ENCODE measurements at regions not wholly inside any gene's neighbourhood (a gene's known extent, or its start where the extent isn't known, plus 50 kb on each side); places are given as distances from the start of the nearest gene placed in this dataset.

GRCh38 chr1:229991104-229991513 lies 75.9 kb upstream of the GALNT2 start:
- ChIA-PET POLR2A (no interaction called here), CTCF (interaction anchor here (1.2 to 2.3 kb wide), 4 partner anchors 18 to 651 kb away, joined by 3 to 8 read pairs (median 4); no protein-coding TSS in a partner anchor)
- ATAC-seq (no peak), DNase-seq (ENCODE audit: low spot score) (no peak)
- Mint-ChIP-seq H3K4me1 (no peaks in the 10 kb centered on the region), H3K9me3 (no peaks in the 10 kb centered on the region), H3K4me3 (no peak overlapping the region), H3K27ac (no peak overlapping the region), H3K27me3 (ENCODE audit: low read depth) (no peaks in the 10 kb centered on the region), H3K36me3 (no peaks in the 10 kb centered on the region)
- TF ChIP-seq ZNF138 (CRISPR knock-in tag; conservative IDR thresholded peaks at IDR 0.05) = no peak
- no peak for TF ChIP-seq FOXP4 (CRISPR knock-in tag; IDR thresholded peaks at IDR 0.05)
- TF ChIP-seq NR2C2 (CRISPR knock-in tag; IDR thresholded peaks at IDR 0.05) = no peak
- TF ChIP-seq CTCF (IDR thresholded peaks at IDR 0.05) = no peak
- no peak for TF ChIP-seq NFATC4 (CRISPR knock-in tag; IDR thresholded peaks at IDR 0.05)
- TF ChIP-seq RELA (CRISPR knock-in tag; IDR thresholded peaks at IDR 0.05; ENCODE audit: borderline replicate concordance) = no peak
- TF ChIP-seq, protein P1, sequence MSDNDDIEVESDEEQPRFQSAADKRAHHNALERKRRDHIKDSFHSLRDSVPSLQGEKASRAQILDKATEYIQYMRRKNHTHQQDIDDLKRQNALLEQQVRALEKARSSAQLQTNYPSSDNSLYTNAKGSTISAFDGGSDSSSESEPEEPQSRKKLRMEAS (CRISPR knock-in tag; IDR thresholded peaks at IDR 0.05) = no peak
- no peak for TF ChIP-seq PRRX2 (CRISPR knock-in tag; IDR thresholded peaks at IDR 0.05)
- TF ChIP-seq USF1 (CRISPR knock-in tag; IDR thresholded peaks at IDR 0.05) = no peak
- TF ChIP-seq MYBL2 (CRISPR knock-in tag; IDR thresholded peaks at IDR 0.05) = no peak
- TF ChIP-seq, protein P2, sequence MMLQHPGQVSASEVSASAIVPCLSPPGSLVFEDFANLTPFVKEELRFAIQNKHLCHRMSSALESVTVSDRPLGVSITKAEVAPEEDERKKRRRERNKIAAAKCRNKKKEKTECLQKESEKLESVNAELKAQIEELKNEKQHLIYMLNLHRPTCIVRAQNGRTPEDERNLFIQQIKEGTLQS (CRISPR knock-in tag; conservative IDR thresholded peaks at IDR 0.05) = no peak
- no peak for TF ChIP-seq ETV6 (CRISPR knock-in tag; IDR thresholded peaks at IDR 0.05)
- no peak for TF ChIP-seq TP53 (CRISPR knock-in tag; IDR thresholded peaks at IDR 0.05)

GRCh38 chr1:229991724-229992333 lies 75.2 kb upstream of the GALNT2 start:
- DNase-seq (ENCODE audit: low spot score) = no peak
- ChIA-PET POLR2A (no interaction called here), CTCF (interaction anchor here (1.2 to 2.3 kb wide), 4 partner anchors 19 to 650 kb away, joined by 3 to 8 read pairs (median 4); no protein-coding TSS in a partner anchor)
- H3K9me3 Mint-ChIP-seq = no peaks in the 10 kb centered on the region
- no peaks in the 10 kb centered on the region for H3K36me3 Mint-ChIP-seq
- no peak for ATAC-seq
- H3K27me3 Mint-ChIP-seq (ENCODE audit: low read depth) = no peaks in the 10 kb centered on the region
- no peak overlapping the region for H3K27ac Mint-ChIP-seq
- no peak overlapping the region for H3K4me3 Mint-ChIP-seq
- no peaks in the 10 kb centered on the region for H3K4me1 Mint-ChIP-seq
- TF ChIP-seq, protein P3, sequence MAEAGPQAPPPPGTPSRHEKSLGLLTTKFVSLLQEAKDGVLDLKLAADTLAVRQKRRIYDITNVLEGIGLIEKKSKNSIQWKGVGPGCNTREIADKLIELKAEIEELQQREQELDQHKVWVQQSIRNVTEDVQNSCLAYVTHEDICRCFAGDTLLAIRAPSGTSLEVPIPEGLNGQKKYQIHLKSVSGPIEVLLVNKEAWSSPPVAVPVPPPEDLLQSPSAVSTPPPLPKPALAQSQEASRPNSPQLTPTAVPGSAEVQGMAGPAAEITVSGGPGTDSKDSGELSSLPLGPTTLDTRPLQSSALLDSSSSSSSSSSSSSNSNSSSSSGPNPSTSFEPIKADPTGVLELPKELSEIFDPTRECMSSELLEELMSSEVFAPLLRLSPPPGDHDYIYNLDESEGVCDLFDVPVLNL (CRISPR knock-in tag; IDR thresholded peaks at IDR 0.05; ENCODE audit: borderline replicate concordance, low read depth) = no peak
- TF ChIP-seq ATF1 (CRISPR knock-in tag; IDR thresholded peaks at IDR 0.05) (no peak), NR2C2 (CRISPR knock-in tag; IDR thresholded peaks at IDR 0.05) (no peak), KAT7 (CRISPR knock-in tag; IDR thresholded peaks at IDR 0.05; ENCODE audit: borderline replicate concordance) (no peak), ZNF219 (CRISPR knock-in tag; IDR thresholded peaks at IDR 0.05; ENCODE audit: borderline replicate concordance) (no peak), EMX1 (CRISPR knock-in tag; IDR thresholded peaks at IDR 0.05) (no peak), OVOL2 (CRISPR knock-in tag; IDR thresholded peaks at IDR 0.05; ENCODE audit: borderline replicate concordance) (no peak), E2F1 (CRISPR knock-in tag; IDR thresholded peaks at IDR 0.05) (no peak), MLX (CRISPR knock-in tag; IDR thresholded peaks at IDR 0.05) (no peak), CDX4 (CRISPR knock-in tag; IDR thresholded peaks at IDR 0.05; ENCODE audit: borderline replicate concordance) (no peak)
- TF ChIP-seq, protein P4, sequence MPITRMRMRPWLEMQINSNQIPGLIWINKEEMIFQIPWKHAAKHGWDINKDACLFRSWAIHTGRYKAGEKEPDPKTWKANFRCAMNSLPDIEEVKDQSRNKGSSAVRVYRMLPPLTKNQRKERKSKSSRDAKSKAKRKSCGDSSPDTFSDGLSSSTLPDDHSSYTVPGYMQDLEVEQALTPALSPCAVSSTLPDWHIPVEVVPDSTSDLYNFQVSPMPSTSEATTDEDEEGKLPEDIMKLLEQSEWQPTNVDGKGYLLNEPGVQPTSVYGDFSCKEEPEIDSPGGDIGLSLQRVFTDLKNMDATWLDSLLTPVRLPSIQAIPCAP (CRISPR knock-in tag; IDR thresholded peaks at IDR 0.05) = no peak
